ENCODE measurements at regions not wholly inside any gene's neighbourhood (a gene's known extent, or its start where the extent isn't known, plus 50 kb on each side); places are given as distances from the start of the nearest gene placed in this dataset.

GRCh38 chr15:39142500-39142899 is 438.4 kb upstream of the THBS1 start:
- no peak for TF ChIP-seq CTCF (IDR thresholded peaks at IDR 0.05; ENCODE audit: low read depth, low read length, missing control alignments)
- Histone ChIP-seq H3K27me3 (replicated peaks) (no peaks in the 10 kb centered on the region), H3K4me3 (ENCODE audit: low read depth, low read length) (no peak overlapping the region), H3K36me3 (replicated peaks) (no peaks in the 10 kb centered on the region), H3K27ac (no peak overlapping the region)
- in situ Hi-C loops (cut with HindIII; ENCODE audit: low pct_ligation_motif_present, low sequenced_read_pairs): no loop called here
- no peak for DNase-seq

- no peak for TF ChIP-seq CTCF (IDR thresholded peaks at IDR 0.05; ENCODE audit: low read depth, low read length, missing control alignments)
- no peak overlapping the region for H3K27ac ChIP-seq
- H3K36me3 ChIP-seq (replicated peaks): no peaks in the 10 kb centered on the region
- no peaks in the 10 kb centered on the region for H3K27me3 ChIP-seq (replicated peaks)
- in situ Hi-C loops (cut with HindIII; ENCODE audit: low pct_ligation_motif_present, low sequenced_read_pairs): no loop called here
- H3K4me3 ChIP-seq (ENCODE audit: low read depth, low read length): no peak overlapping the region
- no peak for DNase-seq
Measured at GRCh38 chr15:39143479-39143878, 437.4 kb upstream of the THBS1 start.

GRCh38 chr15:39144051-39144450 is 436.8 kb upstream of the THBS1 start:
- TF ChIP-seq CTCF (IDR thresholded peaks at IDR 0.05; ENCODE audit: low read depth, low read length, missing control alignments): no peak
- no peak overlapping the region for H3K27ac ChIP-seq
- H3K4me3 ChIP-seq (ENCODE audit: low read depth, low read length): no peak overlapping the region
- in situ Hi-C loops (cut with HindIII; ENCODE audit: low pct_ligation_motif_present, low sequenced_read_pairs): no loop called here
- H3K36me3 ChIP-seq (replicated peaks): no peaks in the 10 kb centered on the region
- H3K27me3 ChIP-seq (replicated peaks): no peaks in the 10 kb centered on the region
- no peak for DNase-seq

GRCh38 chr15:39144613-39145499 is 436.0 kb upstream of the THBS1 start:
- in situ Hi-C loops (cut with HindIII; ENCODE audit: low pct_ligation_motif_present, low sequenced_read_pairs): no loop called here
- Histone ChIP-seq H3K36me3 (replicated peaks) (no peaks in the 10 kb centered on the region), H3K27me3 (replicated peaks) (no peaks in the 10 kb centered on the region), H3K4me3 (ENCODE audit: low read depth, low read length) (no peak overlapping the region), H3K27ac (no peak overlapping the region)
- TF ChIP-seq CTCF (IDR thresholded peaks at IDR 0.05; ENCODE audit: low read depth, low read length, missing control alignments): no peak
- DNase-seq: no peak

GRCh38 chr15:39145854-39146625 is 434.8 kb upstream of the THBS1 start:
- no peak for DNase-seq
- Histone ChIP-seq H3K4me3 (ENCODE audit: low read depth, low read length) (no peak overlapping the region), H3K27ac (no peak overlapping the region), H3K36me3 (replicated peaks) (no peaks in the 10 kb centered on the region), H3K27me3 (replicated peaks) (no peaks in the 10 kb centered on the region)
- in situ Hi-C loops (cut with HindIII; ENCODE audit: low pct_ligation_motif_present, low sequenced_read_pairs): no loop called here
- TF ChIP-seq CTCF (IDR thresholded peaks at IDR 0.05; ENCODE audit: low read depth, low read length, missing control alignments): no peak

Data from brain microvascular endothelial cell (primary cell).